ENCODE measurements at regions not wholly inside any gene's neighbourhood (a gene's known extent, or its start where the extent isn't known, plus 50 kb on each side); places are given as distances from the start of the nearest gene placed in this dataset.

GRCh38 chr14:89470401-89470800 is 53.4 kb upstream of the FOXN3 start:
- TF ChIP-seq CTCF (IDR thresholded peaks at IDR 0.05; ENCODE audit: insufficient read depth, low read depth, low read length) (no peak), EZH2 (IDR thresholded peaks at IDR 0.05; ENCODE audit: insufficient read depth, low read length) (no peak)
